IPS DF 6.9 (cell line): ENCODE measurements at regions not wholly inside any gene's neighbourhood (a gene's known extent, or its start where the extent isn't known, plus 50 kb on each side); places are given as distances from the start of the nearest gene placed in this dataset.

Source experiments
- DNase-seq: peaks from one replicate; pipeline ENCODE4 v3.0.0-alpha.2; 2013; ENCODE audit warnings: low read depth, low spot score
- H3K27ac ChIP-seq: one replicate; pipeline ENCODE4 v1.5.1; 2013; ENCODE audit warnings: low read length, control low read depth
- H3K27me3 ChIP-seq: 2 replicates; pipeline ENCODE4 v1.6.1; 2013; ENCODE audit warnings: mild to moderate bottlenecking, low read length; ENCODE audit not compliant: control insufficient read depth, insufficient read depth
- H3K36me3 ChIP-seq: 2 replicates; pipeline ENCODE4 v1.6.1; 2013; ENCODE audit warnings: low read length; ENCODE audit not compliant: control insufficient read depth, insufficient read depth
- H3K4me1 ChIP-seq: 2 replicates; pipeline ENCODE4 v1.6.1; 2013; ENCODE audit warnings: low read length; ENCODE audit not compliant: control insufficient read depth, insufficient read depth
- H3K4me3 ChIP-seq: 2 replicates; pipeline ENCODE4 v1.5.1; 2013; ENCODE audit warnings: mild to moderate bottlenecking, low read length
- H3K9me3 ChIP-seq: 2 replicates; pipeline ENCODE4 v1.6.1; 2013; ENCODE audit warnings: low read length, inconsistent platforms; ENCODE audit not compliant: control insufficient read depth, insufficient read depth
- WGBS: extraction: QIAGEN DNeasy Blood & Tissue Kit; methylation state at CpG from one replicate; pipeline ENCODE4 v1.1.7; 2013; ENCODE audit warnings: mixed read lengths, missing lambda C conversion rate; ENCODE audit not compliant: insufficient read length, insufficient coverage; 5-methylcytosine and 5-hydroxymethylcytosine counted together

DNA sequence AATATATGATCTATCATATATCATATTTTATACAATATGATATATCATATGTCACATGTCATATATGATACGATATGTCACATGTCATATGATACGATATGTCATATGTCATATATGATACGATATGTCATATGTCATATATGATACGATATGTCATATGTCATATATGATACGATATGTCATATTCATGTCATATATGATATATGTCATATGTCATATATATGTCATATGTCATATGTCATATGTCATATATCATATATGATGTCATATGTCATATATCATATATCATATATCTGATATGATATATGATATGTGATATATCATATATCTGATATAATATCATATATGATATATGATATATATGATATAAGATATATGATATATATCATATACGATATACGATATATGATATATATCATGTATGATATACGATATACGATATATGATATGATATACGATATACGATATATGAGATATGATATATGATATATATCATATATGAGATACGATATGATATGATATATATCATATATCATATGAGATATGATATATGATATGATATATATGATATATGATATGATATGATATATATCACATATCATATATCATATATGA, 122.3 kb upstream of the USP9X start:
- Histone ChIP-seq H3K27ac (no peak overlapping the region), H3K27me3 (no peaks in the 10 kb centered on the region), H3K4me1 (no peaks in the 10 kb centered on the region), H3K9me3 (no peaks in the 10 kb centered on the region), H3K36me3 (no peaks in the 10 kb centered on the region), H3K4me3 (no peak overlapping the region)
- DNase-seq, result no peak
- 100% methylated on average over 7 of the region's 12 CpGs for WGBS

DNA sequence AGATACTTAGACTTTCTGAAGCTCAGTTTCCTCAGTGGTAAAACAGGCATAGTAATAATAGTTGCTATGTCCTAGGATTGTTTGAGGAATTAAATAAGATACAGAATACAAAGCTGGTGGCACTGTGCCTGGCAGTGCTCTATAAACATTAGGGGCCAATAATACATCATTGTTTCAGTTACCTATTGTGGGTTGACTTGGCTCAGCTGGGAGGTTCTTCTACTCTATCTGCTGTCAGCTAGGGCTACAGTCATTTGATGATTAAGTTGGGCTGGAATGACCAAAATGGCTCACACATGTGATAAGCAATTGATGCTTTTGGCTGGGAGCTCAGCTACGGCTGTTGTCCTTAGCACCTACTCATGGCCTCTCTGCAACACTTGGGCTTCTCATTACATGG, 121.2 kb upstream of the USP9X start:
- no peak for DNase-seq
- Histone ChIP-seq H3K36me3 (no peaks in the 10 kb centered on the region), H3K27ac (no peak overlapping the region), H3K4me1 (no peaks in the 10 kb centered on the region), H3K9me3 (no peaks in the 10 kb centered on the region), H3K27me3 (no peaks in the 10 kb centered on the region), H3K4me3 (no peak overlapping the region)
- WGBS, result no CpG with 5 or more reads among the region's 1 CpG

DNA sequence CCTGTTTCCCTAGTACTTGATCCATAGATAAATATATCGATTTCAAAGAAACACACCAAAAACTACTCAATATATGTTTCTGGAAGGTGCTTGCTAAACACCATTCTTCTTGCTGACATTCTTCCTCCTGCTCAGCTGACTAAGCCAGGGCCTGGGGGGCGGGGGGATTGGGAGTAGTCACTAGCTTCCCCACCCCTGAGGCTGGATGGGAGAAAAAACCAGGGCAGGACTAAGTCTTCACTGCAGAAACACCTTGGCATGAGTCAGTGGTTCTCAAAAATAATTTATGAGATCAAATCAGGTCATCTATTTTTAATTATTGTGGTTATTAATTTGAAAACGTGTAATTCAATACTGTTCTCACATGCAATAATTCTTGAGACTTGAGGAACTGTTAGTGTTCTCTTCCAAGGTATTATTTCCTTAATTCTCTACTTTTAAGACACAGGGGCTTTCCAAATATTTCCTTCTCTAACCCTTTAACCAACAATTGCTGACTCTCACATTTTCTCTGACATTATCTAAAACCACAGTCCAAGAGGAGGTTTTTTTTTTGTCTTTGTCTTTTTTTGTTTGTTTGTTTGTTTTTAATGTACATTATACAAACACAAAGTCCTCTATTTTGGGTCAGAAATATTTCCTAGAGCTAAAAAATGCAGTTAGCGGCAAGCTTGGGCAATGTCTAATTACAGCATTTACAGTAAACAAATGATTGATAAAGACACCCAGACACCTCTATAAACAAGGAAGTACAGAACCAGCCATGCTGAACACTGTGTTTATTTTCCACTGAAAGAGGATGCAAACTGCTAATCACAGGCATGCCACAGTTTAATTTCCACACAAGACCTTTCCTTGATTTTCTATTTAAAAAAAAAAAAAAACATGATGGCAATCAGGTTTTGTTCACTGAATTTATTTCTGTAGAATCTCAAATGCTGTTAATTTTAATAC, 120.3 kb upstream of the USP9X start:
- no peaks in the 10 kb centered on the region for H3K4me1 ChIP-seq
- WGBS, result no CpG with 5 or more reads among the region's 4 CpGs
- no peak overlapping the region for H3K27ac ChIP-seq
- no peak overlapping the region for H3K4me3 ChIP-seq
- H3K36me3 ChIP-seq, result no peaks in the 10 kb centered on the region
- DNase-seq, result no peak
- H3K27me3 ChIP-seq, result no peaks in the 10 kb centered on the region
- no peaks in the 10 kb centered on the region for H3K9me3 ChIP-seq

DNA sequence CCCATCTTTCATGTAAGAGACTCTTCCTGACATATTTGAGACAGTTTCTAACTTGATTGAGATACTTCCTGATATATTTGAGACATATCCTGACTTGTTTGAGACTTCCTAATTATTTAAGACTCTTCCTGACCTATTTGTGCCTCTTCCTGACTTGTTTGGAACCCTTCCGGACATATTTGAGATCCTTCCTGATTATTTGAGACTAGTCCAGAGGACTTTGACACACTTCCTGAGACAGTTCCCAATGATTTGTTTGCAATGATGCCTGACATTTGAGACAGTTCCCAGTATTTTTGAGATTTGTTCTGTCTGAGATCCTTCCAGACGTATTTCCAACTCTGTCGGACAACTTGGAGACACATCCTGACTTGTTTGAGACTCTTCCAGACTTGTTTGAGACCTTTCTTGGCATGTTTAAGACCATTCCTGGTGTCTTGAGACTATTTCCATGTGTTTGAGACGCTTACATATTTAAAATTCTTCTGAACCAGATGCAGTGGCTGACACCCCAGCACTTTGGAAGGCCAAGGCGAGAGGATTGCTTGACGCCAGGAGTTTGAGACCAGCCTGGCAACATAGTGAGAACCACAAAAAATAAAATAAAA, 118.9 kb upstream of the USP9X start:
- no CpG with 5 or more reads among the region's 6 CpGs for WGBS
- Histone ChIP-seq H3K36me3 (no peaks in the 10 kb centered on the region), H3K27me3 (no peaks in the 10 kb centered on the region), H3K27ac (no peak overlapping the region), H3K9me3 (no peaks in the 10 kb centered on the region), H3K4me1 (no peaks in the 10 kb centered on the region), H3K4me3 (no peak overlapping the region)
- DNase-seq, result no peak

DNA sequence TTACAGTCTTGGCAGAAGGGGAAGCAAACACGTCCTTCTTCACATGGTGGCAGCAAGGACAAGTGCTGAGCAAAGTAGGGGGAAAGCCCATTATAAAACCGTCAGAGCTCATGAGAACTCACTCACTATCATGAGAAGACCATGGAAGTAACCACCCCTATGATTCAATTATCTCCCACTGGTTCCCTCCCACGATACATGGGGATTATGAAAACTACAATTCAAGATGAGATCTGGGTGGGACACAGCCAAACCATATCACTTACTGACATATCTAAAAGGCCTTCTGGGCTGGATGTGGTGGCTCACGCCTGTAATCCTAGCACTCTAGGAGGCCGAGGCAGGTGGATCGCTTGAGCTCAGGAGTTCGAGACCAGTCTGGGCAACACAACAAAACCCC, 117.1 kb upstream of the USP9X start:
- no peaks in the 10 kb centered on the region for H3K4me1 ChIP-seq
- no peak for DNase-seq
- H3K36me3 ChIP-seq, result no peaks in the 10 kb centered on the region
- no CpG with 5 or more reads among the region's 7 CpGs for WGBS
- H3K27ac ChIP-seq, result no peak overlapping the region
- no peaks in the 10 kb centered on the region for H3K27me3 ChIP-seq
- no peak overlapping the region for H3K4me3 ChIP-seq
- H3K9me3 ChIP-seq, result no peaks in the 10 kb centered on the region

DNA sequence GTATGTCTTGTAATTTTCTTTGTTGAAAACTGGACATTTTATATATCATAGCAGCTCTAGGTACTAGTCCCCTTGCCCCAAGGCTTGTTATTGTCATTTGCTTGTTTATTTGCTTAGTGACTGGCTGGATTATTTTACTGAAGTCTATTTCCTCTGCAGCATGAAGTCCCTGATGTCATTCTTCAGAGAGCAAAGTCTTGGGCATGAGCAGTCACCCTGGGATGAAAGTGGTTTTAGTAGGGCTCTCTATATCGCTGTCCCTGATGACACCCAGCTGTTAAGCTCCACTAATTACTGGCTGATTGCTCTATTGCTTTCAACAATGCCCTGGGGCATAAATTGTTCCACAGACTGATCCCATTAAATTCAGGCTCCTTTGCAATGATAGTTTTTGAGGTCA, 113.5 kb upstream of the USP9X start:
- Histone ChIP-seq H3K4me1 (no peaks in the 10 kb centered on the region), H3K9me3 (no peaks in the 10 kb centered on the region), H3K4me3 (no peak overlapping the region), H3K27me3 (no peaks in the 10 kb centered on the region), H3K27ac (no peak overlapping the region), H3K36me3 (no peaks in the 10 kb centered on the region)
- no CpG with 5 or more reads among the region's 1 CpG for WGBS
- no peak for DNase-seq

DNA sequence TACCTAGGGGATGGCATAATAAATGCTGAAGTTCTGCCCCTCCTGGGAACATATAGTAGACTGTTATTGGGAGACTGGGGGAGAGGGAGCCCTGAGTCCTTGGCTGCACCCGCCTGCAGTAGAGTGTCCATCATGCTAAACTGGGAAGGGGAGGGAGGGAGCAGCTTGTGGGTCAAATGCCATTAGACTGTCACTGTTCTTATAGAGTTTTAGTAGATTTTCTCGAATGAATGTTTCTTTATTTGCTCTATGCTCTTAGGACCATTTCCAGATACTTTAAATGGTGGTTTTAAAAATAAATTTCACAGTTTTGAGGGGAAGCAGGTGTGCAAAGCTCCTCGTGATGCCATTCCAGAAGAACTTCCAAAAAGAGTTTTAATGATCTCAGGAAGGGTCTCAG, 111.6 kb upstream of the USP9X start:
- Histone ChIP-seq H3K27me3 (no peaks in the 10 kb centered on the region), H3K27ac (no peak overlapping the region), H3K36me3 (no peaks in the 10 kb centered on the region), H3K4me1 (no peaks in the 10 kb centered on the region), H3K9me3 (no peaks in the 10 kb centered on the region), H3K4me3 (no peak overlapping the region)
- no peak for DNase-seq
- WGBS, result no CpG with 5 or more reads among the region's 3 CpGs

DNA sequence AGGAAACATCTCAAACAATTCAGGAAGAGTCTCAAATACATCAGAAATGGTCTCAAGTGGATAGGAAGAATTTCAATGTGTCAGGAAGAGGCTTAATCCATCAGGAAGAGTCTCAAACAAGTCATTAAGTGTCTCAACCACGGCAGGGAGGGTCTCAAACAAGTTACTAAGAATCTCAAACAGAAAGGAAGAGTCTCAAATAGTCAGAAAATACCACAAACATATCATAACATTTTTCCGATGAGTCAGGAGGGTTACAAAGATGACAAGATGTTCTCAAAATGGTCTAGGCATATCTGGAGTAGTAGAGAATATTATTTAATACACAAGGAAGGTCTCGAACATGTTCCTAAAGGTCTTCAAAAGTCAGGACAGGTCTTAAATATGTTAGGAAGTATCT, 109.3 kb upstream of the USP9X start:
- Histone ChIP-seq H3K4me1 (no peaks in the 10 kb centered on the region), H3K9me3 (no peaks in the 10 kb centered on the region), H3K27ac (no peak overlapping the region), H3K36me3 (no peaks in the 10 kb centered on the region), H3K27me3 (no peaks in the 10 kb centered on the region), H3K4me3 (no peak overlapping the region)
- no CpG with 5 or more reads among the region's 3 CpGs for WGBS
- no peak for DNase-seq

DNA sequence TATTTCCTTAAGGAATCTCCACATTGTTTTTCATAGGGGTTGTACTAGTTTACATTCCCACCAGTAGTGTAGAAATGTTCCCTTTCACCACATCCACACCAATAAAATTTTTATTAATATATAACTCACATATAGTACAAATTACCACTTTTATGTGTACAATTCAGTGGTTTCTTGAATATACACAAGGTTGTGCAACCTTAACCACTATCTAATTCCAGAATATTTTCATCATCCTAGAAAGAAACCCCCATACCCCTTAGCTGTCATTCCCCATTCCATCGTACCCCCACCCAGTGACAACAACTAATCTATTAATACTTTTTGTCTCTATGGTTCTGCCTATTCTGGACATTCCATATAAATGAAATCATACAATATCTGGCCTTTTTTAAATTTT, 108.3 kb upstream of the USP9X start:
- WGBS, result 100% methylated on average over 1 of the region's 1 CpG
- Histone ChIP-seq H3K4me3 (no peak overlapping the region), H3K4me1 (no peaks in the 10 kb centered on the region), H3K36me3 (no peaks in the 10 kb centered on the region), H3K27me3 (no peaks in the 10 kb centered on the region), H3K9me3 (no peaks in the 10 kb centered on the region), H3K27ac (no peak overlapping the region)
- DNase-seq, result no peak

DNA sequence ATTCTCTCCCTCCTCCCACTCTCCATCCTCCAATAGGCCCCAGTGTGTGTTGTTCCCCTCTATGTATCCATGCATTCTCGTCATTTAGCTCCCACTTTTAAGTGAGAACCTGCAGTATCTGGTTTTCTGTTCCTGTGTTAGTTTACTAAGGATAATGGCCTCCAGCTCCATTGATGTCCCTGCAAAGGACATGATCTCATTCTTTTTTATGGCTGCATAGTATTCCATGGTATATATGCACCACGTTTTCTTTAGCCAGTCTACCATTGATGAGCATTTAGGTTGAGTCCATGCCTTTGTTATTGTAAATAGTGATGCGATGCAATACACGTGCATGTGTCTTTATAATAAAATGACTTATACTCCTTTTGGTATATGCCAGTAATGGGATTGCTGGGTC, 100.3 kb upstream of the USP9X start:
- Histone ChIP-seq H3K4me3 (no peak overlapping the region), H3K9me3 (no peaks in the 10 kb centered on the region), H3K27ac (no peak overlapping the region), H3K36me3 (no peaks in the 10 kb centered on the region), H3K4me1 (no peaks in the 10 kb centered on the region; the same call in 1 of the 2 replicates), H3K27me3 (no peaks in the 10 kb centered on the region)
- DNase-seq, result no peak
- no CpG with 5 or more reads among the region's 4 CpGs for WGBS
